ENCODE measurements at regions not wholly inside any gene's neighbourhood (a gene's known extent, or its start where the extent isn't known, plus 50 kb on each side); places are given as distances from the start of the nearest gene placed in this dataset.
"Not testable (repeated sequence)": the region's sequence is repeated elsewhere in the genome, so short reads cannot be mapped to it uniquely, and the experiment has no call there.

DNA sequence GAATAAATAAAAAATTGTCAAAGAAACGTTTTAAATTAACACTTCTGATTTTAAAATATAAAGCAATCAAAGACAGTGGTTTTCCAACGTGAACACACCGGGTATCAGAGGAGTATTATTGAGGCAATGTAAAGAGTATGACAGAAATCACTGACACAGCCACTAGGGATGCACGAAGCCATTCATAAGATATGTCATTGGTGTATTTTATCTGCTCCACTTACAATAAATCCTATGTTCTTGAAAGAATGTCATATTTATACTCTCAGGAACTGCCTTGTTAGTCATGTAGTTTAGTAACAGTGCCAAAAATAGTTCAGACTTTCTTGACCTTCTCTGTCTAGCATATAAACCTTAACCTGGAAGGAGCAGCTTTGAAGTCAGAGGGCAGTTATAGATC is 835.0 kb upstream of the NCAM2 start:
- no peak for DNase-seq (ENCODE audit: low read depth)

DNA sequence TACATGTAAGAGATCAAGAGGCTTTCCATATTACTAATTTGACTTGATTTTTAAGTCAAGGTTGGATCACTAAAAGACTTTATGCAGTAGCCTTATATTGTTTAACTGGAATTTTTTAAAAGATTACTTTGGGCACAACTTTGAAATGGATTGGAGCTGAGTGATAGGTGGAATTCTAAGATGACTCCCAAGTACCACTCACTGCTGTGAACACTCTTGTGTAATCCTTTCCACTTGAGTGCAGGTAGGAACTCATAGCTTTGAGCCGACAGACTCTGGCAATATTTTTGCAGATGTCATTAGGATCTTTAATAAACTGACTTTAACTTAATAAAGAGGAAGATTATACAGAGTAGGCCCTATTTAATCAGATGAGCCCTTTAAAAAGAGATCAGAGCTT is 831.1 kb upstream of the NCAM2 start:
- DNase-seq (ENCODE audit: low read depth): no peak

DNA sequence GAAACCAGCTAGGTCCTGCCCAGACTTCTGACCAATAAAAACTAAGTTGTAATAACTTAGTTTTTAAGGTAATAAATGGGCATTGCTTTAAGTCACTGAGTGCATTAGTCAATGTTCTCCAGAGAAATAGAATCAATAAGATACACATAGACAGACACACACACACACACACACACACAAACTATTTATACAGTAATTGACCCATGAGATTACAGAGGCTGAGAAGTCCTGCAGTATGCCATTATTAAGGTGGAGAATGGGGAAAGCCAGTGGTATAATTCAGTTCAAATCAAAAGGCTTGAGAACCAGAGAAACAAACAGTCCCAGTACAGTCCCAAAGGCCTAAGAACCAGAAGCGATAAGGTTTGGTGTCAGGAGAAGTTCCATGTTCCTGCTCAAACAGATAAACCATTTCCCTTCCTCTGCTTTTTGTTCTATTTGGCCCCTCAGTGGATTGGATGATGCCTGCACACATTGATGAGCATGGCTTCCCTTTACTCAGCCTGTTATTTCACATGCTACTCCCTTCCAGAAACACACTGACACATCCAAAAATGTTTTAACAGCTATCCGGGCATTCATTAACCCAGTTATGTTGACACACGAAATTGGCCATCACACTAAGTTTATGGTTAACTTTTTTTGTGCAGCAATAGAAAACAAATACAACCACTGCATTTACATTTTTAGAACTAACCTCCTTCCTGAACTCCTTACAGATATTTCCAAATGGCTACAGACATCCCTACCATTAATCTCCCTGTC is 828.2 kb upstream of the NCAM2 start:
- DNase-seq (ENCODE audit: low read depth): no peak

DNA sequence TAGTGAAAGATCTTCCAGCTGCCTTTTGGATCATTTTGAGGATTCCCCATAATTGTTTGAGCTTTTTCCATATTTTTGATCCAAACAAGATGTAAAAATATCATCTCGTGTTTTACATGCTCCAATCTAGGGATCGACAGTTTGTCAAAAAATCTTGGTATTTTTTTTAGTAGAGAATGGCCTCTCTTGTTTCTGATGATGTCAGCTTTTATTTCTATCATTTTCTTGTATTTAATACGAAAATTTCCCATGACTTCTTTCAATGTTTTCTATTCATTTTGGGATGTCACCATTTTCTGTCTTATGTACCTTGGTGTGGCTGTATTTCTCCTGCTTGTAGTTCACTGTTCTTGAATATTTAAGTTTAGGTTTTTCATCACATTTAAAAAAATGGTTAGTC is 812.0 kb upstream of the NCAM2 start:
- DNase-seq (ENCODE audit: low read depth): no peak

DNA sequence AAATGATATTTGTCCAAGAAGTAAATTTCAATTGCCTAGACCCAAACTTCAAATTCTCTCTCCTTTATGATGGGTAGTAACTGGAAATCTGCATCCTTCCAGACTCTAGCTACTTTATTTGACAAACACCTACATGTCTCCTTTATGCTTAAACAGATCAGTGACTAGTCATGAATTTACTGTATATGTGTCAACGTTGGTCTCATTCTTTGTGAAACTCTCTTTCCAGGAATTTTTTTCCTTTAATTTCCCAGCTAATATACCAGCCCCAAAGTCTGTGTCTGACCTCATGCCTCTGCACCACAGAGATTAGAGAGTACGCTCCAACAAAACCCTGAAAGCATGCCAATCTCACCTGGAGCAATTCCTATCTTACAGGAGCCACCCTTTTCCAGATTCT is 811.2 kb upstream of the NCAM2 start:
- DNase-seq (ENCODE audit: low read depth): no peak

DNA sequence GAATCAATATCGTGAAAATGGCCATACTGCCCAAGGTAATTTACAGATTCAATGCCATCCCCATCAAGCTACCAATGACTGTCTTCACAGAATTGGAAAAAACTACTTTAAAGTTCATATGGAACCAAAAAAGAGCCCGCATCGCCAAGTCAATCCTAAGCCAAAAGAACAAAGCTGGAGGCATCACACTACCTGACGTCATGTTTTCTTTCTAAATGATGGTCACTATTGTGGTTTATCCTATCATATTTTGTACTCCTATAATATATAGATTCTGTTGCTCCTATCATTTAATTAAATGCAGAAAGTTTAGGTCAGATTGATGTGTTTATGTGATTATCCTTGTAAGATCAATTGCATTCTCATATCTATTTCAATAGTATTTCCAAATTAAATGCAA is 796.9 kb upstream of the NCAM2 start:
- not testable (repeated sequence) for DNase-seq (ENCODE audit: low read depth)

DNA sequence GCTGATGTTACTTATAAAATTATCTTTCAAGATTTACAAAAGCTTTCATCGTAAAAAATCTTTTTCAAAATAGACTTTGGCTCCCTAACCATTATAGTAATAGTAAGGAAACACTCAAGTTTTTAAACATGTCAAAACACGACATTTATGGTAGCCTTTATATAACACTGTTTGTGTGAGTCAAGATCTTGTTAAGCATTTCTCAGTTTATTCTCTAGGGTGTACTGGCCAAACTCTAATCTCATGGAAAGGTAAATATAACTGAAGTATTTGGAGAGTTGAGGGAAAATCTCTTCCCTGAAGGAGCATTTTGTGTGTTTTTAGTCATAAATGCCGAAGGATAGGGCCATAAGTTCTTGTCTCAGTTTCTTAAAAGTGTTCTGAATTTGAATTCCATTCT is 790.9 kb upstream of the NCAM2 start:
- no peak for DNase-seq (ENCODE audit: low read depth)

DNA sequence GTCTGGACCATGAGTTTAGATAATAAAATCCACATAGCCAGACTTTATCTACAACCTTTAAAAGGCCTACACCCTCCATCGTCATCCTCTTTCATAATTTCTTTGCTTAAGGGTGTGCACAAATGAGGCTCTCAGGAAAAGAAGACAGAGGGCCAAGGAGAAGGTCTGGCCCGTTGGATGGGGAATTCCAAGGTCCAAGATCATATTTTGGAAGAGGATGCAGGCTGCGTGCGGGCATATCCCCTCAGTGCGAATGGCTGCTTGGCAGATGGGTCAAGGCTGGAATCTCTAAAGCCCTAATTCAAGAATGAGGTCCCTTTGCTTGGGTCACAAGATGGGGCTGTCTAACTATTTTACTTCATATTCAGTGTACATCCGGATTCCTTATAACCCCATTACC is 782.2 kb upstream of the NCAM2 start:
- no peak for DNase-seq (ENCODE audit: low read depth)

DNA sequence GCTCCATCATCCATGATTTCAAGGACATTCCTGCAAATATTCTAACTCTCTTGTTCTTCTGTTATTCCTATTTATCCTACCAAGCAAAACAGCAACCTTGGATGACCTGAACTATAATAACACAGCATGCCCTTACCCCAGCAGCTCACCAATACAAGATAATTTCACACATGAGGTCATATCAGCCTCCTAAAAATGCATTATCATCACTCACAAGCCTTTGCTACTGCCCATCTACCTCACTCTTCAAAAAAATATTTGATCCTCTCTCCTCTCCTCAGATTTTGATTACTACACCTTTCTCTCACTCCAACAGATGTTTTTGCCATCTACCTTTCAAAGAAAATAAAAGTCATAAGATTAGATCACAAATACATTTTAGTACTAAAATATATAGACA is 777.6 kb upstream of the NCAM2 start:
- no peak for DNase-seq (ENCODE audit: low read depth)

DNA sequence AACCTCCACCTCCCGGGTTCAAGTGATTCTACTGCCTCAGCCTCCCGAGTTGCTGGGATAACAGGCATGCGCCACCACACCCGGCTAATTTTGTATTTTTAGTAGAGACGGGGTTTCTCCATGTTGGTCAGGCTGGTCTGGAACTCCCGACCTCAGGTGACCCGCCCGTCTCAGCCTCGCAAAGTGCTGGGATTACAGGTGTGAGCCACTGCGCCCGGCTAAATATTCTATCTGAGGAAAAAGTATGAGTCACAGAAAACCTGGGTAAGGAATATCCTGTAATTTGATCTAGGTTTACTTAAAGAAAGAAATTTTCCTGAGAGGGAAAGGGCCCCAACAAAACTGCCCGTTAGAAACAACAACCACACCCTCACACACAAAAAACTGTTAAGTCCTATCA is 776.2 kb upstream of the NCAM2 start:
- DNase-seq (ENCODE audit: low read depth): not testable (repeated sequence)

DNA sequence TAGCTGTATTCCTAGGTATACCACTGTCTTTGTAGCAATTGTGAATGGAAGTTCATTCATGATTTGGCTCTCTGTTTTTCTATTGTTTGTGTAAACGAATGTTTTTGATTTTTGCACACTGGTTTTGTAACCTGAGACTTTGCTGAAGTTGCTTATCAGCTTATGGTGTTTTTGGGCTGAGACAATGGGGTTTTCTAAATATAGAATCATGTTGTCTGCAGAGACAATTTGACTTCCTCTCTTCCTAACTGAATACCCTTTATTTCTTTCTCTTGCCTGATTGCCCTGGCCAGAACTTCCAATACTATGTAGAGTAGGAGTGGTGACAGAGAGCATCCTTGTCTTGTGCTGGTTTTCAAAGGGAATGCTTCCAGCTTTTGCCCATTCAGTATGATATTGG is 761.6 kb upstream of the NCAM2 start:
- DNase-seq (ENCODE audit: low read depth): not testable (repeated sequence)

DNA sequence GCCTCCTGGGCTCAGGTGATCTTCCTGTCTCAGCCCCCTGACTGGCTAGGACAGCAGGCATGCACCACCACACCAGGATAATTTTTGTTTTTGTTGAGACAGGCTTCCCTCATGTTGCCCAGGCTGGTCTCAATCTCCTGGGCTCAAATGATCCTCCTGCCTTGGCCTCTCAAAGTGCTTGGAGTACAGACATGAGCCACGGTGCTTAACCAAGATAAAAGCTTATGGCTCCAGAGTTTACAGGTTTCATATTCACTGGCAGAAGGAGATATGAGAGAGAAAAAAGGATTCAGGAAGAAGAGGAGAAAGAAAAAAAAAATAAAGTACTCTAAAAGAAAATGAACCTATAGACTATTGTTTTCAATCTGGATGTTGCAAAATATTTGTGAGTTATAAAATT is 748.8 kb upstream of the NCAM2 start:
- DNase-seq (ENCODE audit: low read depth): no peak

DNA sequence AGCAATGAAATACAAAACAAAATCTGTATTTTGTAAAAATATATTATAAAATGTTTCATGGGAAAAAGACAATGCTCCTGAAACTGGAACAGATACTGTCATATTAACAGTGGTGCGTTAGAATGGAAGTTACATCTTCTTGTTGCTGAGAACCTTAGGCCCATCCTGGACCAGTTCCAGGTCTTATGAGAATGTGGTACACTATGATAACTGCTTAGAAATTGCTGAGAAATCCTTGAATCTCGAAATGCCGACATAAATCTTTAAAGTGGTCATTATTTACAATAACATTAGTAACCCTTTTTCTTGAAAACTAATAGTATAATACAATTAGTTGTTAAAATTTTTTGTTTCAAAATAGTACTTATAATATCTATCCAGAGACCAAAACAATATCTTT is 747.9 kb upstream of the NCAM2 start:
- DNase-seq (ENCODE audit: low read depth): no peak

DNA sequence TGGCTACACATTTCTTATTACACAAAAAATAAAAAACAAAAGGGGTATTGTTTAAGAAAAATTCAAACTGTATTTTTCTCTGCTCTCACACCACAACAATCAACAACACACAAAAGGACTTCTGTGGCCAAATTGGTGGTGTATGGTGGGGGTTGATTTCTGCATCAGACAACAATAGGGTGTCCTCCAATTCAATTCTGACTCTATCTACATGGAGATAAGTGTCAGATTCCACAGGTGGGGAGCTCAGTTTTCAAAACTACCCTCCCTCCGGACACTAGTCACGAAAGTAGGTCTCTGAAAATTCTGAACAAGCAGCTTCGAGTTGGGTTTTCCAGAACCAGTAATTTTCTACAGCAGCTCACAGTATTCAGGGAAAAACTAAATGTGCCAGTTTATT is 744.9 kb upstream of the NCAM2 start:
- no peak for DNase-seq (ENCODE audit: low read depth)

DNA sequence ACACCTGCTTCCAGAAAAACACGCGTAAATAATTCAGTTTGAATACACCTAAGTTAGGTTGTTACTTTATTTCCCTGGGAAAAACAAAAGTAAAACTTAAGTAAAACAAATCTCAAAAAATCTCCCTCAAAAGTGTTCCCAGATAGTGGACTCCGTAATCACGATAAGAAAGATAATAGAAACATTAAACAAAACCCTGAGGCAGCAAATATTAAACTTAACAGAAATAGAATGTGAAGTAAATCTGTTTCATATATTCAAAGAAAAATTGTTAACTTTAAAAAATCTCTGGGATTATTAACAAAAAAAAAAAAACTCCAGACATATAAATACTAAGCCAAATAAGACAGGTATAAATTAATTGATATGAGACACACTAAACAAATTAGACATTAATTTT is 743.2 kb upstream of the NCAM2 start:
- DNase-seq (ENCODE audit: low read depth): no peak

DNA sequence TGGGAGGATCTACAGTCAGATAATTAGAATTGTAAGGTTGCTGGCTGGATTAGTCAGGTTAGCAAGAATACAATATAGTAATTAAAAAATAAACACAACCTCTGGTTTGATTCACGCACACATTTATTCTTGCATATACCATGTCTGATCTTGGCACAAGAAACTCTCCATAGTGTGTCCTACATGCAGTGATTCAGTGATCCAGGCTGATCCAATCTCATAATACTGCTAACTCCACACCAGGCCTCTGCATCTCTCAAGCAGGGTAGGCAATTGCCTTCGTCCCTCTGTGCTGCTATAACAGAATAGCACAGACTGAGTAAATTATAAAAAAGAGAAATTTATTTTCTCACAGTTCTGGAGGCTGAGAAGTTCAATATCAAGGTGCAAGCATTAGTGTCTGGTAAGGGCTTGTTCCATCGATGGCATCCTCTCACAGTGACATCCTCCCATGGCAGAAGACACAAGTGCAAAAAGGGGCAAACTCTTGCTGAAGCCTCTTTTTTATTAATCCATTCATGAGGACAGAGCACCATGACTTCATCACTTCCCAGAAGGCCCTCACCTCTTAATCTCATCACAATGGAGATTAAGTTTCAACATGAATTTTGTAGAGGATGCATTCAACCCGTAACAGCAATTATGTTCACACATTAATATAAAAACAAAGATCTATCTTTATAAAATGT is 741.0 kb upstream of the NCAM2 start:
- DNase-seq (ENCODE audit: low read depth): no peak

DNA sequence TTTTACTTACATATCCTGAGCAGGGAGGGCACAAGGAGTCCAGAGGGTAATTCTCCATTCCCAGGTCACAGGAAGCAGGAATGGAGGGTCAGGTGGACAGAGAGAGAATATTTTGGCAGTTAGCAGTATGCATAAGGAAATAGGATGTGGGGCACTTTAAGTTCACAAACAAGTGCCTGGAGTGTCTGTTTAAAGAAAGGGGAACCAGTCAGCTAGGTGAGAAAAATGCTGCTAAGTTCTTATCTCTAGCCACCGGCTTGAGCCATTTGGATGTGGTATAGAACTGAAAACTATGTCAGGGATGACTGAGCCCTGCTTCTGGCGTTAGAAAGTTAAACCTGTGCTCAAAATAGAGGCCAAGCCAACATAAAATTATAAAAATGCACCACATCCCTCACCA is 739.7 kb upstream of the NCAM2 start:
- DNase-seq (ENCODE audit: low read depth): no peak

DNA sequence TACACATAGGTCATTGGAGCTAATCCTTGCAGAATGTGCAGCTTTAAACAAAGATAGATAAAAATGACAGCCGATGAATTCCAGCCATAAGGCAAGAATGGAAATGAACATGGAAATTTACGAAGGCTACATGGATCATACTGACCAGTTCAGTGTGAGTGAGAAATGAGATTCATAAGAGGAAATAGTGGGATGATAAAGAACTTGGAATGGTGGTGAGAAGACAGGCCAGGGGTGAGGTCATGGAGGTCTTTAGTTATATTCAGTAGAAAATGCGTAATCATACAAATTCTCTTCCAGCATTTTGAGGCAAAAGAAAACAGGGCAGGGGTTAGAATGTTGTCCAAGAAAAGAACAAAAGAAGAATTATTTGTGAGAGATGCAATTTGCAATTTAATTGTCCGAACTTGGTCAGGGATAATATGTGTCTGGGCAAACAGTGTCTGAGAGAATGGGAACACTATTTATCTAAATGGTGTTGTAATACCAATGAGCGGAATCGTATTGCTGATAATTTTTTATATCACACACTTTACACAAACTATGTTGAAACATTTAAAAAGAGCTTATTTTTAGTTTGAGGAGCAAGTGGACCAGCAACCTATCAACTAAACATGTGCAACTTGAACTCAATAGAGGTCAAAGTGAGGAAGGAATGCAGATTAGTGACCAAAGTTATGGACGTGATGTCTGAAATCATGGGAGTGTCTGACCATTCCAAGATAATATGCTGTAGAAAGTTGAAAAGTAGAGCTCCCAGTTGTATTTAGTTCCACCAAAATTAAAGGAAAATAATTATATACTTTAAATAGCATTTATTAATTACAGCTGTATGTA is 739.0 kb upstream of the NCAM2 start:
- DNase-seq (ENCODE audit: low read depth): no peak

DNA sequence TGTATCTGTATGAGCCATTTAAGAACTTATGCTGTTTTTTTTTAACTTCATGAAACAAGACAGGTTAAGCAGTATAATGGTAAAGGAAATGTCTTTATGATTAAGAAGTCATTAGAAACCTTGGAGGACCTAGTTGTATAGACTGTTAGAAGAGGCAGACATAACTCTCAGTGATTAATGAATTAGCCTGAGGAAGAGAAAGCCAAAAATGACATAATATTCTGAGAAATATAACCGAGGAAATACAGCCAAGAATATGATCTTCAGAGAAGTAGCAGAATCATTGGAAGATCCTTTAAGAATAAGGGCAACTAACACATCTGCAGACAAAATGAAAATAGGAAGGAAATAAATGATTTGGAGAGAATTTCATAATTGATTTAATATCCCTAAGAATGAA is 738.1 kb upstream of the NCAM2 start:
- DNase-seq (ENCODE audit: low read depth): no peak

DNA sequence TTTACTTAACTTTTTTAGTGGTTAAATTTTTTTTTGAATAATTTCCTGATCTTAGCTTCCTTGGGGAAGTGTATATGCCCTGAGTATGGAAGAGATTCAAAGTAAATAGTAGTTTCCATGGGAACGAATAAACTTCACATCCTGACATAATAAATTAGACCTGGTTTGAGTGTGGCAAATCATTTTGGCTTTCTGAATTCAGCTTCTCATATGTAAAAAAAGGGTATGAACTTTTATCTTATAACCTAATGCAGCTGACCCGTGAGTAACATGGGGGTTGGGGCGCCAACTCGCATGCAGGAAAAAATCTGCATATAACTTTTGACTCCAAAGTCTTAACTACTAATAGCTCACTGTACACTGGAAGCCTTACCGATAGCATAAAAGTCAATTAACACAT is 736.8 kb upstream of the NCAM2 start:
- DNase-seq (ENCODE audit: low read depth): no peak

DNA sequence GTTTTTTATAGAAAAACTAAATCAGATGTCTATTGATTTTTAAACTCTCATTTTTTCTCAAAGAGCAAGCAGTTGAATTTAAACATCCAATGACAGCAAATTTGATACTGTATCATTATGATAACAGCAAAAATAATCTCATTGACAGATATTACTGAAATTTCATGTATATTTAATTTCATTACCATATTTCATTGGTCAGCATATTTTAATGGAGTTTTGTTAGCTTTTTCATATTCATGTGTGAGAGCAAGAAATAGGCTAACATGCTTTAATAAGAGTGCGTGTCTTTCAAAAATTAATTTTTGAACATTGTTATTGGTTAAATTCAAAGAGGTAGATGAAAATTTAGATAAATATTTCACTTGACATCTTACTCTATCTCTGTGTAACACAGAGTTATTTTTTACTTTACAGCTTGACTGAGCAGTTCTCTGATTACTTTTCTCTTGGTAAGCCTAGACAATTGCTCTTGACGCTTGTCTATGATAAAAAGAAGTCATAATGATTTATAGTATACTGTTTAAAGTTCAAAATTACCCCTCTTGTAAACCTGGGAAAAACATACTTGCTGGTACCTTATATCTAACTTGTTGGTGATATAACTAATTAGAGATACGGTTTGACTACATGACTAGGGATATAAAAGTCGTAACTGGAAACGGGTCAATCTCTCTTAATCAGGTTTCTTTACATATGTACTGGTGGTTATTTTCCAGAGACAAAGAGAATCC is 732.3 kb upstream of the NCAM2 start:
- DNase-seq (ENCODE audit: low read depth): no peak

DNA sequence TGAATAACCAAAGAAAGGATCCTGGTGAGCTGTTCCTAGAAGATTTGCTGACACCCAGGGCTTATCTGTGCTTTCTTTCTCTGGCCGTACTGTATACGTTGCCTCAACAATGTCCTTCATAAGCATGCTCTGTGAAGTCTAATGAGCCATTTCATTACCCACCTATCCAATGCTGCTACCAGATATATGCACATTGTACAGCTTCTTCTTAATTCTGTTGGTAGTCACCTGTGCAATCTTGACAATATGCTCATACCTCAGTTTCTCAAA is 731.8 kb upstream of the NCAM2 start:
- no peak for DNase-seq (ENCODE audit: low read depth)
